Natural killer cell (primary cell): ENCODE measurements at regions not wholly inside any gene's neighbourhood (a gene's known extent, or its start where the extent isn't known, plus 50 kb on each side); places are given as distances from the start of the nearest gene placed in this dataset.
"Not testable (repeated sequence)": the region's sequence is repeated elsewhere in the genome, so short reads cannot be mapped to it uniquely, and the experiment has no call there.

Experiments used
- ATAC-seq, 3 donors: fragments of 150-1000 bp in 2 of 3; fragments of 200-7000 bp in 1 of 3; cut with Tn5 transposase; 1 replicate in 1 of 3; 2 replicates in 2 of 3; pipeline ENCODE4 v1.10.0; 2021; ENCODE audit warnings: mild to moderate bottlenecking in 2 of 3, moderate library complexity in 2 of 3
- DNase-seq, 2 donors: peaks; one replicate each; pipeline versions ENCODE4 v3.0.0 to v3.0.0-alpha.2; 2013 to 2021; ENCODE audit warnings: mixed read lengths in 1 of 2
- H3K27ac ChIP-seq: one replicate; pipeline ENCODE4 v1.5.1; 2013; ENCODE audit warnings: mild to moderate bottlenecking, low read length
- H3K27me3 ChIP-seq: one replicate; pipeline ENCODE4 v1.6.1; 2013; ENCODE audit warnings: low read length; ENCODE audit not compliant: control insufficient read depth, insufficient read depth
- H3K36me3 ChIP-seq: one replicate; pipeline ENCODE4 v1.6.1; 2013; ENCODE audit warnings: low read length; ENCODE audit not compliant: control insufficient read depth, insufficient read depth
- H3K4me1 ChIP-seq: one replicate; pipeline ENCODE4 v1.6.1; 2013; ENCODE audit warnings: low read length; ENCODE audit not compliant: control insufficient read depth, insufficient read depth
- H3K4me3 ChIP-seq: one replicate; pipeline ENCODE4 v1.5.1; 2013; ENCODE audit warnings: low read length
- H3K9me3 ChIP-seq: one replicate; pipeline ENCODE4 v1.6.1; 2013; ENCODE audit warnings: low read length; ENCODE audit not compliant: control insufficient read depth, insufficient read depth
- H3K27ac Mint-ChIP-seq, 2 donors: one replicate each; pipeline ENCODE4 v1.8.0; 2022; ENCODE audit warnings: mild to moderate bottlenecking in 2 of 2, mixed read lengths in 2 of 2, moderate library complexity in 1 of 2
- H3K27me3 Mint-ChIP-seq, 2 donors: one replicate each; pipeline ENCODE4 v1.8.0; 2022; ENCODE audit warnings: low read depth in 2 of 2, mixed read lengths in 2 of 2
- H3K36me3 Mint-ChIP-seq: one replicate; pipeline ENCODE4 v1.8.0; 2022; ENCODE audit warnings: mixed read lengths
- H3K4me1 Mint-ChIP-seq, 2 donors: one replicate each; pipeline ENCODE4 v1.8.0; 2022; ENCODE audit warnings: mixed read lengths in 2 of 2
- H3K4me3 Mint-ChIP-seq: one replicate; pipeline ENCODE4 v1.8.0; 2022; ENCODE audit warnings: mild to moderate bottlenecking, moderate library complexity, mixed read lengths
- H3K9me3 Mint-ChIP-seq, 2 donors: one replicate each; pipeline ENCODE4 v1.8.0; 2022; ENCODE audit warnings: mixed read lengths in 2 of 2
- WGBS: methylation state at CpG from one replicate; pipeline ENCODE4 v1.1.7; 2013; ENCODE audit warnings: missing lambda C conversion rate; ENCODE audit not compliant: insufficient coverage; 5-methylcytosine and 5-hydroxymethylcytosine counted together
- intact Hi-C: fragments of 100-400 bp; cut with micrococcal nuclease; formaldehyde crosslinking; loops from one replicate; pipeline ENCODE4 v1.14.2; 2022
- TF ChIP-seq, protein P1 (sequence below): fragments of 200-600 bp; IDR thresholded peaks from one replicate; pipeline ENCODE4 v1.8.0; 2022; ENCODE audit warnings: antibody characterized with exemption

DNA sequence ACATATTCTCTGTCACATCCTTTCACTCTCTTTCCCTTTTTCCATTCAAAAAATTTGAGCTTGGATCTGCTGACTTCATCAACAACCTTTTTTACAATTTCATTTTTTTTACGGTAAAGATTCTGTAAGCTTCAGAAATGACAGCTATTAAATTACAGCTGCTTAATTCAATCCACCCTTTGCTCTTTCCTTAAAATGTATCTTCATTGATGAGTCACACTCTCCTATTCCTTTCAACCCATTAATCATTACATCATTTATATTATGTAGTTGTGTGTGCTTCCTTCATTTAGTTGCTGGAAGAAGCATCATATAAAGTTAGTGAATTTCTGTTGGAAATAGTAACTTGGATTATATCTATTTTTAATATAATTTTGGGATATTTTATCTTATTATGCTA lies 67.1 kb upstream of the MAGI2 start:
- Histone ChIP-seq H3K27me3 (no peaks in the 10 kb centered on the region), H3K4me3 (no peak overlapping the region), H3K27ac (no peak overlapping the region), H3K9me3 (no peaks in the 10 kb centered on the region), H3K4me1 (no peaks in the 10 kb centered on the region), H3K36me3 (no peaks in the 10 kb centered on the region)
- H3K9me3 Mint-ChIP-seq: peaks cover 10 to 14% of the 10 kb centered on the region in 2 donors
- no peak overlapping the region for H3K4me3 Mint-ChIP-seq
- H3K4me1 Mint-ChIP-seq: no peaks in the 10 kb centered on the region
- no peaks in the 10 kb centered on the region for H3K27me3 Mint-ChIP-seq
- ATAC-seq: no peak
- WGBS: 91% methylated on average over 1 of the region's 1 CpG
- no peak overlapping the region for H3K27ac Mint-ChIP-seq
- TF ChIP-seq, protein P1, sequence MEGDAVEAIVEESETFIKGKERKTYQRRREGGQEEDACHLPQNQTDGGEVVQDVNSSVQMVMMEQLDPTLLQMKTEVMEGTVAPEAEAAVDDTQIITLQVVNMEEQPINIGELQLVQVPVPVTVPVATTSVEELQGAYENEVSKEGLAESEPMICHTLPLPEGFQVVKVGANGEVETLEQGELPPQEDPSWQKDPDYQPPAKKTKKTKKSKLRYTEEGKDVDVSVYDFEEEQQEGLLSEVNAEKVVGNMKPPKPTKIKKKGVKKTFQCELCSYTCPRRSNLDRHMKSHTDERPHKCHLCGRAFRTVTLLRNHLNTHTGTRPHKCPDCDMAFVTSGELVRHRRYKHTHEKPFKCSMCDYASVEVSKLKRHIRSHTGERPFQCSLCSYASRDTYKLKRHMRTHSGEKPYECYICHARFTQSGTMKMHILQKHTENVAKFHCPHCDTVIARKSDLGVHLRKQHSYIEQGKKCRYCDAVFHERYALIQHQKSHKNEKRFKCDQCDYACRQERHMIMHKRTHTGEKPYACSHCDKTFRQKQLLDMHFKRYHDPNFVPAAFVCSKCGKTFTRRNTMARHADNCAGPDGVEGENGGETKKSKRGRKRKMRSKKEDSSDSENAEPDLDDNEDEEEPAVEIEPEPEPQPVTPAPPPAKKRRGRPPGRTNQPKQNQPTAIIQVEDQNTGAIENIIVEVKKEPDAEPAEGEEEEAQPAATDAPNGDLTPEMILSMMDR: no peak
- DNase-seq: no peak
- intact Hi-C loops: no loop called here
- H3K36me3 Mint-ChIP-seq: no peaks in the 10 kb centered on the region

DNA sequence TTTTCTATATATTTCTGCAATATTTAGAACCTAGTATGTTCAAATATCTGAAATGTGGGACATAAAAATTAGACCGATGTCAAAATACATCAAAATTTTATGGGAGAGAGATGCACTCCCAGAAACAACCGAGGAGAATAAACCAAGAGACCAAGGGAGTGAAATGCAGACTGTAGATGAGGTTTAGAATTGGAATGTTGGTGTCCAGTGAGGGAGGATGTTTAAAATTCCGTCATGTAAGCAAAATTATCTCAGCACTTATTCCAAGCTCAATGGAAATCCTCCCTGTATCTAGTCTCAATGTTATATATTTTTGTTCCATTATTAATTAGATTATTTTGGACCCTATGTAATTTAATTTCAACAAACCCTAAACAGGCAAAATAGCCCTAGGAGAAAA lies 61.9 kb upstream of the MAGI2 start:
- Mint-ChIP-seq H3K36me3 (no peaks in the 10 kb centered on the region), H3K27me3 (no peaks in the 10 kb centered on the region), H3K4me3 (no peak overlapping the region), H3K27ac (no peak overlapping the region), H3K9me3 (peaks cover 20 to 25% of the 10 kb centered on the region in 2 donors), H3K4me1 (no peaks in the 10 kb centered on the region)
- Histone ChIP-seq H3K36me3 (no peaks in the 10 kb centered on the region), H3K9me3 (no peaks in the 10 kb centered on the region), H3K4me3 (no peak overlapping the region), H3K27me3 (no peaks in the 10 kb centered on the region), H3K27ac (no peak overlapping the region), H3K4me1 (no peaks in the 10 kb centered on the region)
- ATAC-seq (no peak), DNase-seq (no peak)
- TF ChIP-seq, protein P1: no peak
- WGBS: 80% methylated on average over 2 of the region's 3 CpGs
- intact Hi-C loops: no loop called here

DNA sequence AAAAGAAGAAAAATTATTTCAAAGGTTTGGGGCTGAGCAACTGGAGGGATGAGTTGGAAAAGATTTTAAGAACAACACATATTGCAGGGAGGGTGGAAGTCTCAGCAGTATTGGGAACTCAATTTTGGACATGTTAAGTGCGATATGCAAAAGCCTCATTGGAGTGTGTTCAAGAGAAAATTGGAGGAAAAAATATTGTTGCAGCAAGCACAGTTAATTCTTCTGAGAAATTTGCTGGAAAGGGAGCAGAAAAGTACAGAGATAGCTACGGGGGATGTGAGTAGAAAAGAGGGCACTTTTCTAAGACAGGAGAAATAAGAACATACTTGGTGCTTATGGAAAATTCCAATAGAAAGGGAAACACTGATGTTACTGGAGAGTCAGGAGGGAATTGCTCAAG lies 59.8 kb upstream of the MAGI2 start:
- no peak overlapping the region for H3K27ac ChIP-seq
- WGBS: 86% methylated on average over 2 of the region's 2 CpGs

DNA sequence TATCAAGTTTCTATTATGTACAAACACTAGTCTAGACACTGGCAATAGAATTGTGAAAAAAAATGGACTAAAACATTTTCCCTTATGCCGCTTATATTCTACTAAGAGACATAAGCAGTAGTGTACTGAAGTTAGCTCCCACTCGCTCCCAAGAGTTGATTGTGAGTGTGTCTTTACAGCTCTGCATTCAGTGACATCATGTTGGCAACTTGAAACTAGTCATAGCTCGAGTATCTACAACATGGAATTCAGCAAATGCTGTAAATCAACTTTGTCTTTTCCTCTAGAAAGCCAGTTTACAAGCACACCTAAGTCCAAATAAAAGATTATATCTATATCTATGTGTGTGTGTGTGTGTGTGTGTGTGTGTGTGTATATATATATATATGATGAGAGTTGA lies 58.8 kb upstream of the MAGI2 start:
- Mint-ChIP-seq H3K9me3 (peaks cover 23 to 29% of the 10 kb centered on the region in 2 donors), H3K4me1 (no peaks in the 10 kb centered on the region), H3K27me3 (no peaks in the 10 kb centered on the region), H3K36me3 (no peaks in the 10 kb centered on the region), H3K4me3 (no peak overlapping the region), H3K27ac (no peak overlapping the region)
- TF ChIP-seq, protein P1: no peak
- Histone ChIP-seq H3K4me1 (no peaks in the 10 kb centered on the region), H3K27ac (no peak overlapping the region), H3K9me3 (no peaks in the 10 kb centered on the region), H3K4me3 (no peak overlapping the region), H3K27me3 (no peaks in the 10 kb centered on the region), H3K36me3 (no peaks in the 10 kb centered on the region)
- DNase-seq: no peak
- intact Hi-C loops: no loop called here
- 82% methylated on average over 3 of the region's 3 CpGs for WGBS
- no peak for ATAC-seq

More for the DNA sequence above, 59.8 kb upstream of the MAGI2 start:
- ATAC-seq (no peak), DNase-seq (no peak)
- TF ChIP-seq, protein P1: no peak
- H3K4me1 ChIP-seq: no peaks in the 10 kb centered on the region
- H3K9me3 Mint-ChIP-seq: peaks cover 25 to 29% of the 10 kb centered on the region in 2 donors
- no peaks in the 10 kb centered on the region for H3K9me3 ChIP-seq
- intact Hi-C loops: no loop called here
- H3K27me3 ChIP-seq: no peaks in the 10 kb centered on the region
- no peak overlapping the region for H3K27ac Mint-ChIP-seq
- no peaks in the 10 kb centered on the region for H3K36me3 Mint-ChIP-seq
- no peaks in the 10 kb centered on the region for H3K4me1 Mint-ChIP-seq
- H3K27me3 Mint-ChIP-seq: no peaks in the 10 kb centered on the region
- no peaks in the 10 kb centered on the region for H3K36me3 ChIP-seq
- no peak overlapping the region for H3K4me3 Mint-ChIP-seq
- H3K4me3 ChIP-seq: no peak overlapping the region

DNA sequence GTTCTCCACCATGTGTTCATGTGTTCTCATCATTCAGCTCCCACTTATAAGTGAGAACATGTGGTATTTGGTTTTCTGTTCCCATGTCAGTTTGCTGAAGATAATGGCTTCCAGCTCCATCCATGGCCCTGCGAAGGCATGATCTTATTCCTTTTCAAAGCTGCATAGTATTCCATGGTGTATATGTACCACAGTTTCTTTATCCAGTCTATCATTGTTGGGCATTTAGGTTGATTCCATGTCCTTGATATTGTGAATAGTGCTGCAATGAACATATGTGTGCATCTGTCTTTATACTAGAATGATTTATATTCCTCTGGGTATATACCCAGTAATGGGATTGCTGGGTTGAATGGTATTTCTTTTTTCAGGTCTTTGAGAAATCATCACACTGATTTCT lies 57.6 kb upstream of the MAGI2 start:
- intact Hi-C loops, H3K4me1 Mint-ChIP-seq, H3K4me1 ChIP-seq, H3K4me3 ChIP-seq, H3K9me3 ChIP-seq, H3K4me3 Mint-ChIP-seq, ATAC-seq, DNase-seq, H3K36me3 ChIP-seq, H3K27ac ChIP-seq, H3K36me3 Mint-ChIP-seq, H3K27me3 Mint-ChIP-seq, H3K27me3 ChIP-seq, H3K27ac Mint-ChIP-seq: not testable (repeated sequence)
- peaks cover 21 to 25% of the 10 kb centered on the region in 2 donors for H3K9me3 Mint-ChIP-seq
- 100% methylated on average over 1 of the region's 1 CpG for WGBS
